ENCODE measurements at regions not wholly inside any gene's neighbourhood (a gene's known extent, or its start where the extent isn't known, plus 50 kb on each side); places are given as distances from the start of the nearest gene placed in this dataset.

GRCh38 chr6:23349521-23350147, 776.4 kb upstream of the NRSN1 start:
- Histone ChIP-seq H3K9me3 (no peaks in the 10 kb centered on the region), H3K36me3 (no peaks in the 10 kb centered on the region), H3K27ac (no peak overlapping the region), H3K4me3 (no peak overlapping the region), H3K4me1 (no peaks in the 10 kb centered on the region), H3K27me3 (no peaks in the 10 kb centered on the region)
- ATAC-seq: no peak
- intact Hi-C loops (cut with DNase I): no loop called here
- TF ChIP-seq CTCF (IDR thresholded peaks at IDR 0.05) (no peak), POLR2A (IDR thresholded peaks at IDR 0.05) (no peak)
- 27% methylated on average over 3 of the region's 3 CpGs for WGBS (ENCODE audit: insufficient coverage, low coverage, low lambda C conversion rate, missing lambda C conversion rate)
- no peak for DNase-seq

- no peak for DNase-seq
- Histone ChIP-seq H3K27me3 (no peaks in the 10 kb centered on the region), H3K36me3 (no peaks in the 10 kb centered on the region), H3K4me3 (no peak overlapping the region), H3K27ac (no peak overlapping the region), H3K9me3 (no peaks in the 10 kb centered on the region), H3K4me1 (no peaks in the 10 kb centered on the region)
- no peak for TF ChIP-seq POLR2A (IDR thresholded peaks at IDR 0.05)
- TF ChIP-seq CTCF (IDR thresholded peaks at IDR 0.05): no peak
- WGBS (ENCODE audit: insufficient coverage, low coverage, low lambda C conversion rate, missing lambda C conversion rate): 84% methylated on average over 2 of the region's 2 CpGs
- no peak for ATAC-seq
- intact Hi-C loops (cut with DNase I): no loop called here
These were observed 775.1 kb upstream of the NRSN1 start for GRCh38 chr6:23350752-23351453.

- ATAC-seq (no peak), DNase-seq (no peak)
- Histone ChIP-seq H3K27ac (no peak overlapping the region), H3K4me3 (no peak overlapping the region), H3K36me3 (no peaks in the 10 kb centered on the region), H3K27me3 (no peaks in the 10 kb centered on the region), H3K4me1 (no peaks in the 10 kb centered on the region), H3K9me3 (no peaks in the 10 kb centered on the region)
- intact Hi-C loops (cut with DNase I): no loop called here
- TF ChIP-seq CTCF (IDR thresholded peaks at IDR 0.05) (no peak), POLR2A (IDR thresholded peaks at IDR 0.05) (no peak)
These were observed 772.0 kb upstream of the NRSN1 start for GRCh38 chr6:23354004-23354403.

- Histone ChIP-seq H3K36me3 (no peaks in the 10 kb centered on the region), H3K9me3 (no peaks in the 10 kb centered on the region), H3K27ac (no peak overlapping the region), H3K4me3 (no peak overlapping the region), H3K4me1 (no peaks in the 10 kb centered on the region), H3K27me3 (no peaks in the 10 kb centered on the region)
- TF ChIP-seq POLR2A (IDR thresholded peaks at IDR 0.05) (no peak), CTCF (IDR thresholded peaks at IDR 0.05) (no peak)
- 28% methylated on average over 2 of the region's 2 CpGs for WGBS (ENCODE audit: insufficient coverage, low coverage, low lambda C conversion rate, missing lambda C conversion rate)
- DNase-seq (no peak), ATAC-seq (no peak)
- intact Hi-C loops (cut with DNase I): no loop called here
These were observed 768.7 kb upstream of the NRSN1 start for GRCh38 chr6:23357185-23357766.

All from right lobe of liver (tissue), 6 donors.